Fibroblast of skin of left biceps (primary cell): ENCODE measurements at regions not wholly inside any gene's neighbourhood (a gene's known extent, or its start where the extent isn't known, plus 50 kb on each side); places are given as distances from the start of the nearest gene placed in this dataset.

Experiments
- DNase-seq, 2 experiments: peaks; one replicate each; pipeline ENCODE4 v3.0.0-alpha.2; 2013; ENCODE audit warnings: low read depth in 2 of 2

- no peak for DNase-seq
Observed at GRCh38 chr4:123319639-123320038, 77.0 kb upstream of the SPRY1 start.

- no peak for DNase-seq
Observed at GRCh38 chr4:123323998-123324397, 72.6 kb upstream of the SPRY1 start.

GRCh38 chr4:123325241-123325681 lies 71.3 kb upstream of the SPRY1 start:
- no peak for DNase-seq

GRCh38 chr4:123327346-123327745 lies 69.2 kb upstream of the SPRY1 start:
- no peak for DNase-seq

- DNase-seq = no peak
Observed at GRCh38 chr4:123327846-123328429, 68.7 kb upstream of the SPRY1 start.

- no peak for DNase-seq
Observed at GRCh38 chr4:123338715-123339114, 57.9 kb upstream of the SPRY1 start.

GRCh38 chr4:123339507-123340380 lies 56.9 kb upstream of the SPRY1 start:
- DNase-seq = no peak

GRCh38 chr4:123340381-123340701 lies 56.3 kb upstream of the SPRY1 start:
- peak; percentile 33 to 34 for DNase-seq

GRCh38 chr4:123342498-123342897 lies 54.1 kb upstream of the SPRY1 start:
- no peak for DNase-seq

GRCh38 chr4:123343400-123344041 lies 53.1 kb upstream of the SPRY1 start:
- no peak for DNase-seq

- DNase-seq = no peak
Observed at GRCh38 chr4:123345137-123345934, 51.3 kb upstream of the SPRY1 start.

- no peak for DNase-seq
Observed at GRCh38 chr4:123345935-123346300, 50.7 kb upstream of the SPRY1 start.

- no peak for DNase-seq
Observed at GRCh38 chr4:123346330-123346940, 50.2 kb upstream of the SPRY1 start.
